ENCODE measurements at regions not wholly inside any gene's neighbourhood (a gene's known extent, or its start where the extent isn't known, plus 50 kb on each side); places are given as distances from the start of the nearest gene placed in this dataset.
"Not testable (repeated sequence)": the region's sequence is repeated elsewhere in the genome, so short reads cannot be mapped to it uniquely, and the experiment has no call there.

- Histone ChIP-seq H3K9me3 (ENCODE audit: control insufficient read depth, low read length) (no peaks in the 10 kb centered on the region), H3K4me1 (ENCODE audit: control insufficient read depth, insufficient read depth, low read length) (peaks cover 30% of the 10 kb centered on the region), H3K36me3 (ENCODE audit: control insufficient read depth, insufficient read depth, low read length, severe bottlenecking) (no peaks in the 10 kb centered on the region), H3K4me3 (ENCODE audit: low read length) (no peak overlapping the region), H3K9ac (ENCODE audit: low read length) (no peak overlapping the region), H3K27me3 (replicated peaks; ENCODE audit: control insufficient read depth, insufficient read depth, low read length) (no peaks in the 10 kb centered on the region)
- DNase-seq (ENCODE audit: low read depth): no peak
These were observed 378.2 kb downstream of the OSR1 start for GRCh38 chr2:18980104-18980785.

- no peak for DNase-seq (ENCODE audit: low read depth)
- no peaks in the 10 kb centered on the region for H3K9me3 ChIP-seq (ENCODE audit: control insufficient read depth, low read length)
- no peak overlapping the region for H3K4me3 ChIP-seq (ENCODE audit: low read length)
- H3K36me3 ChIP-seq (ENCODE audit: control insufficient read depth, insufficient read depth, low read length, severe bottlenecking): no peaks in the 10 kb centered on the region
- no peaks in the 10 kb centered on the region for H3K27me3 ChIP-seq (replicated peaks; ENCODE audit: control insufficient read depth, insufficient read depth, low read length)
- peaks cover 31% of the 10 kb centered on the region for H3K4me1 ChIP-seq (ENCODE audit: control insufficient read depth, insufficient read depth, low read length)
- H3K9ac ChIP-seq (ENCODE audit: low read length): peak overlapping the region; percentile 71
These were observed 381.0 kb downstream of the OSR1 start for GRCh38 chr2:18977409-18977808.

GRCh38 chr2:18976168-18976961 is 382.1 kb downstream of the OSR1 start:
- Histone ChIP-seq H3K36me3 (ENCODE audit: control insufficient read depth, insufficient read depth, low read length, severe bottlenecking) (no peaks in the 10 kb centered on the region), H3K9me3 (ENCODE audit: control insufficient read depth, low read length) (no peaks in the 10 kb centered on the region), H3K4me3 (ENCODE audit: low read length) (peak overlapping the region; percentile 64), H3K9ac (ENCODE audit: low read length) (peak overlapping the region; percentile 71), H3K4me1 (ENCODE audit: control insufficient read depth, insufficient read depth, low read length) (peaks cover 27% of the 10 kb centered on the region), H3K27me3 (replicated peaks; ENCODE audit: control insufficient read depth, insufficient read depth, low read length) (no peaks in the 10 kb centered on the region)
- peak; percentile 89 for DNase-seq (ENCODE audit: low read depth)

GRCh38 chr2:18975506-18976167 is 382.8 kb downstream of the OSR1 start:
- Histone ChIP-seq H3K4me1 (ENCODE audit: control insufficient read depth, insufficient read depth, low read length) (peaks cover 23% of the 10 kb centered on the region), H3K27me3 (replicated peaks; ENCODE audit: control insufficient read depth, insufficient read depth, low read length) (no peaks in the 10 kb centered on the region), H3K9me3 (ENCODE audit: control insufficient read depth, low read length) (no peaks in the 10 kb centered on the region), H3K9ac (ENCODE audit: low read length) (peak overlapping the region; percentile 68), H3K36me3 (ENCODE audit: control insufficient read depth, insufficient read depth, low read length, severe bottlenecking) (no peaks in the 10 kb centered on the region), H3K4me3 (ENCODE audit: low read length) (peak overlapping the region; percentile 64)
- DNase-seq (ENCODE audit: low read depth): no peak

- no peak overlapping the region for H3K4me3 ChIP-seq (ENCODE audit: low read length)
- H3K36me3 ChIP-seq (ENCODE audit: control insufficient read depth, insufficient read depth, low read length, severe bottlenecking): no peaks in the 10 kb centered on the region
- no peaks in the 10 kb centered on the region for H3K9me3 ChIP-seq (ENCODE audit: control insufficient read depth, low read length)
- DNase-seq (ENCODE audit: low read depth): peak; percentile 9
- peaks cover 12% of the 10 kb centered on the region for H3K4me1 ChIP-seq (ENCODE audit: control insufficient read depth, insufficient read depth, low read length)
- H3K9ac ChIP-seq (ENCODE audit: low read length): no peak overlapping the region
- no peaks in the 10 kb centered on the region for H3K27me3 ChIP-seq (replicated peaks; ENCODE audit: control insufficient read depth, insufficient read depth, low read length)
These were observed 382.3 kb upstream of the NT5C1B start for GRCh38 chr2:18971628-18972027.

GRCh38 chr2:18971069-18971378 is 381.7 kb upstream of the NT5C1B start:
- Histone ChIP-seq H3K27me3 (replicated peaks; ENCODE audit: control insufficient read depth, insufficient read depth, low read length) (no peaks in the 10 kb centered on the region), H3K9ac (ENCODE audit: low read length) (no peak overlapping the region), H3K4me1 (ENCODE audit: control insufficient read depth, insufficient read depth, low read length) (peaks cover 8% of the 10 kb centered on the region), H3K9me3 (ENCODE audit: control insufficient read depth, low read length) (no peaks in the 10 kb centered on the region), H3K36me3 (ENCODE audit: control insufficient read depth, insufficient read depth, low read length, severe bottlenecking) (no peaks in the 10 kb centered on the region), H3K4me3 (ENCODE audit: low read length) (no peak overlapping the region)
- DNase-seq (ENCODE audit: low read depth): no peak

GRCh38 chr2:18966131-18966530 is 376.8 kb upstream of the NT5C1B start:
- Histone ChIP-seq H3K9ac (ENCODE audit: low read length) (no peak overlapping the region), H3K4me1 (ENCODE audit: control insufficient read depth, insufficient read depth, low read length) (peaks cover 12% of the 10 kb centered on the region), H3K27me3 (replicated peaks; ENCODE audit: control insufficient read depth, insufficient read depth, low read length) (no peaks in the 10 kb centered on the region), H3K4me3 (ENCODE audit: low read length) (no peak overlapping the region), H3K36me3 (ENCODE audit: control insufficient read depth, insufficient read depth, low read length, severe bottlenecking) (no peaks in the 10 kb centered on the region), H3K9me3 (ENCODE audit: control insufficient read depth, low read length) (no peaks in the 10 kb centered on the region)
- DNase-seq (ENCODE audit: low read depth): no peak

- not testable (repeated sequence) for H3K27me3 ChIP-seq (replicated peaks; ENCODE audit: control insufficient read depth, insufficient read depth, low read length); H3K9me3 ChIP-seq (ENCODE audit: control insufficient read depth, low read length); H3K9ac ChIP-seq (ENCODE audit: low read length); H3K36me3 ChIP-seq (ENCODE audit: control insufficient read depth, insufficient read depth, low read length, severe bottlenecking); DNase-seq (ENCODE audit: low read depth); H3K4me3 ChIP-seq (ENCODE audit: low read length)
- peaks cover 25% of the 10 kb centered on the region for H3K4me1 ChIP-seq (ENCODE audit: control insufficient read depth, insufficient read depth, low read length)
These were observed 374.4 kb upstream of the NT5C1B start for GRCh38 chr2:18963739-18964256.

- H3K36me3 ChIP-seq (ENCODE audit: control insufficient read depth, insufficient read depth, low read length, severe bottlenecking): no peaks in the 10 kb centered on the region
- no peaks in the 10 kb centered on the region for H3K9me3 ChIP-seq (ENCODE audit: control insufficient read depth, low read length)
- H3K27me3 ChIP-seq (replicated peaks; ENCODE audit: control insufficient read depth, insufficient read depth, low read length): no peaks in the 10 kb centered on the region
- peak overlapping the region; percentile 44 for H3K4me3 ChIP-seq (ENCODE audit: low read length)
- H3K4me1 ChIP-seq (ENCODE audit: control insufficient read depth, insufficient read depth, low read length): peaks cover 41% of the 10 kb centered on the region
- peak overlapping the region; percentile 47 for H3K9ac ChIP-seq (ENCODE audit: low read length)
- peak; percentile 15 for DNase-seq (ENCODE audit: low read depth)
These were observed 372.6 kb upstream of the NT5C1B start for GRCh38 chr2:18961991-18962421.

- peak; percentile 95 for DNase-seq (ENCODE audit: low read depth)
- H3K36me3 ChIP-seq (ENCODE audit: control insufficient read depth, insufficient read depth, low read length, severe bottlenecking): no peaks in the 10 kb centered on the region
- H3K27me3 ChIP-seq (replicated peaks; ENCODE audit: control insufficient read depth, insufficient read depth, low read length): no peaks in the 10 kb centered on the region
- peaks cover 41% of the 10 kb centered on the region for H3K4me1 ChIP-seq (ENCODE audit: control insufficient read depth, insufficient read depth, low read length)
- no peak overlapping the region for H3K9ac ChIP-seq (ENCODE audit: low read length)
- H3K4me3 ChIP-seq (ENCODE audit: low read length): no peak overlapping the region
- no peaks in the 10 kb centered on the region for H3K9me3 ChIP-seq (ENCODE audit: control insufficient read depth, low read length)
These were observed 370.8 kb upstream of the NT5C1B start for GRCh38 chr2:18959952-18960717.

GRCh38 chr2:18959200-18959599 is 369.8 kb upstream of the NT5C1B start:
- Histone ChIP-seq H3K27me3 (replicated peaks; ENCODE audit: control insufficient read depth, insufficient read depth, low read length) (no peaks in the 10 kb centered on the region), H3K9ac (ENCODE audit: low read length) (no peak overlapping the region), H3K36me3 (ENCODE audit: control insufficient read depth, insufficient read depth, low read length, severe bottlenecking) (no peaks in the 10 kb centered on the region), H3K4me1 (ENCODE audit: control insufficient read depth, insufficient read depth, low read length) (peaks cover 41% of the 10 kb centered on the region), H3K4me3 (ENCODE audit: low read length) (no peak overlapping the region), H3K9me3 (ENCODE audit: control insufficient read depth, low read length) (peaks cover 4% of the 10 kb centered on the region)
- no peak for DNase-seq (ENCODE audit: low read depth)

Measured in adipocyte (in vitro differentiated cells).